H9 (cell line): ENCODE measurements at regions not wholly inside any gene's neighbourhood (a gene's known extent, or its start where the extent isn't known, plus 50 kb on each side); places are given as distances from the start of the nearest gene placed in this dataset.

Experiments
- DNase-seq: peaks from one replicate; pipeline ENCODE4 v3.0.0-alpha.2; 2017
- H2AFZ ChIP-seq: one replicate; pipeline ENCODE4 v1.6.1; 2013; ENCODE audit warnings: mild to moderate bottlenecking, low read length, control low read depth, moderate library complexity
- H2AK5ac ChIP-seq: 2 replicates; pipeline ENCODE4 v1.6.1; 2013; ENCODE audit warnings: low read length, control low read depth, mixed read lengths; ENCODE audit not compliant: insufficient read length
- H2BK120ac ChIP-seq: one replicate; pipeline ENCODE4 v1.6.1; 2013; ENCODE audit warnings: low read depth, mild to moderate bottlenecking, low read length, control low read depth, inconsistent platforms; ENCODE audit not compliant: poor library complexity, severe bottlenecking
- H2BK12ac ChIP-seq: 2 replicates; pipeline ENCODE4 v1.6.1; 2013; ENCODE audit warnings: low read length, control low read depth, mixed read lengths, low read depth; ENCODE audit not compliant: insufficient read length
- H2BK15ac ChIP-seq: 2 replicates; pipeline ENCODE4 v1.6.1; 2013; ENCODE audit warnings: low read depth, low read length, control low read depth
- H2BK20ac ChIP-seq: one replicate; pipeline ENCODE4 v1.6.1; 2013; ENCODE audit warnings: low read depth, mild to moderate bottlenecking, low read length, control low read depth, inconsistent platforms; ENCODE audit not compliant: poor library complexity, severe bottlenecking
- H2BK5ac ChIP-seq: 2 replicates; pipeline ENCODE4 v1.6.1; 2013; ENCODE audit warnings: low read length, control low read depth, mixed read lengths; ENCODE audit not compliant: insufficient read length
- H3K14ac ChIP-seq: 2 replicates; pipeline ENCODE4 v1.6.1; 2013; ENCODE audit warnings: low read length, control low read depth; ENCODE audit not compliant: insufficient read depth
- H3K18ac ChIP-seq: 2 replicates; pipeline ENCODE4 v1.6.1; 2013; ENCODE audit warnings: low read depth, mild to moderate bottlenecking, mixed read lengths, low read length, control low read depth; ENCODE audit not compliant: insufficient read length
- H3K23ac ChIP-seq: 2 replicates; pipeline ENCODE4 v1.6.1; 2013; ENCODE audit warnings: low read length, control low read depth, mixed read lengths, low read depth; ENCODE audit not compliant: insufficient read length
- H3K23me2 ChIP-seq: 2 replicates; pipeline ENCODE4 v1.6.1; 2013; ENCODE audit warnings: low read depth, mild to moderate bottlenecking, mixed read lengths, low read length, control low read depth; ENCODE audit not compliant: insufficient read length, poor library complexity, severe bottlenecking
- H3K27ac ChIP-seq: 2 replicates; pipeline ENCODE4 v1.5.1; 2013; ENCODE audit warnings: low read length, control low read depth, mixed read lengths, low read depth; ENCODE audit not compliant: insufficient read length
- H3K27me3 ChIP-seq: 2 replicates; pipeline ENCODE4 v1.6.1; 2013; ENCODE audit warnings: low read length, control low read depth, inconsistent platforms; ENCODE audit not compliant: insufficient read depth
- H3K4ac ChIP-seq: 2 replicates; pipeline ENCODE4 v1.6.1; 2013; ENCODE audit warnings: low read depth, mild to moderate bottlenecking, control low read depth, inconsistent platforms, low read length, moderate library complexity
- H3K4me1 ChIP-seq: 2 replicates; pipeline ENCODE4 v1.6.1; 2013; ENCODE audit warnings: low read length, control low read depth, inconsistent platforms; ENCODE audit not compliant: insufficient read depth
- H3K4me2 ChIP-seq: 2 replicates; pipeline ENCODE4 v1.6.1; 2013; ENCODE audit warnings: low read length, control low read depth, mixed read lengths; ENCODE audit not compliant: insufficient read length, insufficient read depth
- H3K56ac ChIP-seq: 2 replicates; pipeline ENCODE4 v1.6.1; 2013; ENCODE audit warnings: low read depth, mild to moderate bottlenecking, mixed read lengths, low read length, control low read depth; ENCODE audit not compliant: insufficient read length
- H3K79me1 ChIP-seq: 2 replicates; pipeline ENCODE4 v1.6.1; 2013; ENCODE audit warnings: low read depth, mild to moderate bottlenecking, moderate library complexity, low read length, control low read depth, inconsistent platforms; ENCODE audit not compliant: insufficient read depth, poor library complexity, severe bottlenecking
- H3K79me2 ChIP-seq: 2 replicates; pipeline ENCODE4 v1.6.1; 2013; ENCODE audit warnings: low read length, control low read depth, inconsistent platforms; ENCODE audit not compliant: insufficient read depth
- H3K9ac ChIP-seq: 2 replicates; pipeline ENCODE4 v1.6.1; 2013; ENCODE audit warnings: low read length, control low read depth, mixed read lengths; ENCODE audit not compliant: insufficient read length; ENCODE audit errors: extremely low read depth
- H3K9me3 ChIP-seq: one replicate; pipeline ENCODE4 v1.6.1; 2013; ENCODE audit warnings: low read depth, low read length, inconsistent platforms; ENCODE audit not compliant: control insufficient read depth
- H3T11ph ChIP-seq: one replicate; pipeline ENCODE4 v1.6.1; 2013; ENCODE audit warnings: mild to moderate bottlenecking, low read length, control low read depth, inconsistent platforms
- H4K20me1 ChIP-seq: one replicate; pipeline ENCODE4 v1.6.1; 2013; ENCODE audit not compliant: control insufficient read depth, insufficient read length, insufficient read depth
- H4K5ac ChIP-seq: 2 replicates; pipeline ENCODE4 v1.6.1; 2013; ENCODE audit warnings: low read depth, mild to moderate bottlenecking, mixed read lengths, low read length, control low read depth; ENCODE audit not compliant: insufficient read length
- H4K8ac ChIP-seq: replicated peaks from 2 replicates; pipeline ENCODE4 v1.6.1; 2013; ENCODE audit warnings: low read length, control low read depth, mixed read lengths, low read depth; ENCODE audit not compliant: insufficient read length
- H4K91ac ChIP-seq: 2 replicates; pipeline ENCODE4 v1.6.1; 2013; ENCODE audit warnings: low read depth, mild to moderate bottlenecking, moderate library complexity, mixed read lengths, low read length, control low read depth; ENCODE audit not compliant: insufficient read length
- H3K27ac Mint-ChIP-seq, 3 experiments: 2 replicates in 2 of 3; 3 replicates in 1 of 3; pipeline ENCODE4 v1.8.0; 2020 to 2021; ENCODE audit warnings: mixed read lengths in 3 of 3, mild to moderate bottlenecking in 1 of 3, moderate library complexity in 1 of 3
- H3K27me3 Mint-ChIP-seq: 2 replicates; pipeline ENCODE4 v1.8.0; 2021; ENCODE audit warnings: low read depth, mild to moderate bottlenecking, moderate library complexity, mixed read lengths
- H3K36me3 Mint-ChIP-seq, 3 experiments: 2 replicates in 2 of 3; 3 replicates in 1 of 3; pipeline ENCODE4 v1.8.0; 2020 to 2021; ENCODE audit warnings: low read depth in 3 of 3, mixed read lengths in 3 of 3; ENCODE audit not compliant: insufficient read depth in 1 of 3
- H3K4me1 Mint-ChIP-seq, 2 experiments: 2 replicates each; pipeline ENCODE4 v1.8.0; 2020; ENCODE audit warnings: mixed read lengths in 2 of 2
- H3K4me3 Mint-ChIP-seq, 2 experiments: 2 replicates in 1 of 2; 3 replicates in 1 of 2; pipeline ENCODE4 v1.8.0; 2020 to 2021; ENCODE audit warnings: mild to moderate bottlenecking in 2 of 2, mixed read lengths in 2 of 2, moderate library complexity in 1 of 2
- H3K9me3 Mint-ChIP-seq, 2 experiments: 2 replicates in 1 of 2; 3 replicates in 1 of 2; pipeline ENCODE4 v1.8.0; 2020; ENCODE audit warnings: mild to moderate bottlenecking in 2 of 2, mixed read lengths in 2 of 2, moderate library complexity in 1 of 2
- WGBS: extraction: QIAGEN DNeasy Blood & Tissue Kit; methylation state at CpG from one replicate; pipeline ENCODE4 v1.1.7; 2013; ENCODE audit warnings: missing lambda C conversion rate, low lambda C conversion rate, mixed read lengths; ENCODE audit not compliant: insufficient read length; ENCODE audit errors: extremely low coverage; 5-methylcytosine and 5-hydroxymethylcytosine counted together
- TF ChIP-seq, protein P1 (sequence below): fragments of 200-600 bp; sonication (generic); conservative IDR thresholded peaks from 3 replicates; pipeline ENCODE4 v1.8.0; 2021; ENCODE audit warnings: antibody characterized with exemption, mild to moderate bottlenecking

DNA sequence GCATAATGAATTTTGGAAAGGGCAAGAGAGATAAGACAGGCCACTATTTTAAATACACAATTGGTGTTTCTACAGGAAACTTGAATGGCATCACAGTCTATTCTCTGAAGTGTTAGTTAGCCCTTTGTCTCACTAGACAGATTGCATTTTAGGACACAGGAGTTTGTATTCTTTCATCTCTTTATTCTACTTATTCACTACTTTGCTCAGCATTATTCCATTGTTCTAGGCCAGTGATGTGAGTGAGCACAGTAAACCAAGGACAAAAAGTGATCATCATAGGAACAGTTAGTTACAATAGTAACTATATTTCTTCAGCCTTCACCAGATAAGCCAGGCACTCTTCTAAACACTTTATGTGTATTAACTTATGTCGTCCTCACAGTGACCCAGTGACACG lies 150.2 kb upstream of the SLCO3A1 start:
- Histone ChIP-seq H3K79me2 (no peaks in the 10 kb centered on the region), H3K23me2 (no peaks in the 10 kb centered on the region), H3K18ac (no peak overlapping the region), H3T11ph (no peak overlapping the region), H2BK15ac (no peak overlapping the region), H2BK120ac (no peak overlapping the region), H2BK12ac (no peak overlapping the region), H2AFZ (no peak overlapping the region), H4K20me1 (no peaks in the 10 kb centered on the region), H3K23ac (no peak overlapping the region), H3K4me2 (no peak overlapping the region), H3K4me1 (no peaks in the 10 kb centered on the region), H2AK5ac (no peak overlapping the region), H3K27me3 (no peaks in the 10 kb centered on the region), H3K27ac (no peak overlapping the region), H2BK20ac (no peak overlapping the region), H4K5ac (no peak overlapping the region), H4K91ac (no peak overlapping the region), H3K14ac (no peak overlapping the region), H3K9ac (no peak overlapping the region), H4K8ac (no peak overlapping the region), H3K79me1 (no peaks in the 10 kb centered on the region), H3K56ac (no peak overlapping the region), H2BK5ac (no peak overlapping the region), H3K9me3 (no peaks in the 10 kb centered on the region), H3K4ac (no peak overlapping the region)
- Mint-ChIP-seq H3K4me1 (peaks cover 12 to 14% of the 10 kb centered on the region in 2 experiments), H3K36me3 (no peaks in the 10 kb centered on the region), H3K27me3 (peaks cover 2% of the 10 kb centered on the region; the same call in 1 of the 2 replicates), H3K4me3 (no peak overlapping the region), H3K27ac (no peak overlapping the region), H3K9me3 (peaks cover 2 to 7% of the 10 kb centered on the region in 2 experiments; a peak in 1 of 5 replicates)
- no CpG with 5 or more reads among the region's 2 CpGs for WGBS
- DNase-seq = no peak
- TF ChIP-seq, protein P1, sequence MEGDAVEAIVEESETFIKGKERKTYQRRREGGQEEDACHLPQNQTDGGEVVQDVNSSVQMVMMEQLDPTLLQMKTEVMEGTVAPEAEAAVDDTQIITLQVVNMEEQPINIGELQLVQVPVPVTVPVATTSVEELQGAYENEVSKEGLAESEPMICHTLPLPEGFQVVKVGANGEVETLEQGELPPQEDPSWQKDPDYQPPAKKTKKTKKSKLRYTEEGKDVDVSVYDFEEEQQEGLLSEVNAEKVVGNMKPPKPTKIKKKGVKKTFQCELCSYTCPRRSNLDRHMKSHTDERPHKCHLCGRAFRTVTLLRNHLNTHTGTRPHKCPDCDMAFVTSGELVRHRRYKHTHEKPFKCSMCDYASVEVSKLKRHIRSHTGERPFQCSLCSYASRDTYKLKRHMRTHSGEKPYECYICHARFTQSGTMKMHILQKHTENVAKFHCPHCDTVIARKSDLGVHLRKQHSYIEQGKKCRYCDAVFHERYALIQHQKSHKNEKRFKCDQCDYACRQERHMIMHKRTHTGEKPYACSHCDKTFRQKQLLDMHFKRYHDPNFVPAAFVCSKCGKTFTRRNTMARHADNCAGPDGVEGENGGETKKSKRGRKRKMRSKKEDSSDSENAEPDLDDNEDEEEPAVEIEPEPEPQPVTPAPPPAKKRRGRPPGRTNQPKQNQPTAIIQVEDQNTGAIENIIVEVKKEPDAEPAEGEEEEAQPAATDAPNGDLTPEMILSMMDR = no peak
